ENCODE measurements at regions not wholly inside any gene's neighbourhood (a gene's known extent, or its start where the extent isn't known, plus 50 kb on each side); places are given as distances from the start of the nearest gene placed in this dataset.

GRCh38 chrX:39327705-39328104, 526.4 kb downstream of the MID1IP1 start:
- WGBS, 2 donors (ENCODE audit: low coverage in 1 of 2): 84% methylated on average over 1 of the region's 1 CpG; no CpG with 5 or more reads in 1 of the 2 donors
- no peak for DNase-seq
- no peaks in the 10 kb centered on the region for H3K4me1 ChIP-seq
- H3K36me3 ChIP-seq: no peaks in the 10 kb centered on the region
- H3K27me3 ChIP-seq: no peaks in the 10 kb centered on the region
- no peak overlapping the region for H3K4me3 ChIP-seq
- no peak for TF ChIP-seq POLR2A (IDR thresholded peaks at IDR 0.05)
- TF ChIP-seq POLR2AphosphoS5 (IDR thresholded peaks at IDR 0.05): no peak
- no peak for TF ChIP-seq CTCF (IDR thresholded peaks at IDR 0.05)
- H3K27ac ChIP-seq: no peak overlapping the region
- intact Hi-C loops (cut with DNase I; ENCODE audit: low total_unique reads) (no loop called here), in situ Hi-C loops (cut with MboI; ENCODE audit: low pct_ligation_motif_present in 1 of 4, low pct_unique_long_range_greater_than_20kb in 1 of 4, low sequenced_read_pairs in 3 of 4) (no loop called here)
- H3K9me3 ChIP-seq: no peaks in the 10 kb centered on the region

GRCh38 chrX:39328661-39329060, 527.4 kb downstream of the MID1IP1 start:
- DNase-seq: no peak
- in situ Hi-C loops (cut with MboI; ENCODE audit: low pct_ligation_motif_present in 1 of 4, low pct_unique_long_range_greater_than_20kb in 1 of 4, low sequenced_read_pairs in 3 of 4) (no loop called here), intact Hi-C loops (cut with DNase I; ENCODE audit: low total_unique reads) (no loop called here)
- Histone ChIP-seq H3K27ac (no peak overlapping the region), H3K27me3 (no peaks in the 10 kb centered on the region), H3K4me1 (no peaks in the 10 kb centered on the region), H3K36me3 (no peaks in the 10 kb centered on the region), H3K9me3 (no peaks in the 10 kb centered on the region), H3K4me3 (no peak overlapping the region)
- 73 to 80% methylated on average over 2 to 4 of the region's 4 CpGs for WGBS, 2 donors (ENCODE audit: low coverage in 1 of 2)
- TF ChIP-seq EP300 (IDR thresholded peaks at IDR 0.05; ENCODE audit: low read depth): no peak
- TF ChIP-seq POLR2AphosphoS5 (IDR thresholded peaks at IDR 0.05): no peak
- TF ChIP-seq CTCF (IDR thresholded peaks at IDR 0.05): no peak
- no peak for TF ChIP-seq POLR2A (IDR thresholded peaks at IDR 0.05)

GRCh38 chrX:39331082-39331704, 529.9 kb downstream of the MID1IP1 start:
- WGBS, 2 donors (ENCODE audit: low coverage in 1 of 2): 40 to 57% methylated on average over 1 to 4 of the region's 4 CpGs
- Histone ChIP-seq H3K36me3 (no peaks in the 10 kb centered on the region), H3K27me3 (no peaks in the 10 kb centered on the region), H3K27ac (no peak overlapping the region), H3K4me3 (no peak overlapping the region), H3K9me3 (no peaks in the 10 kb centered on the region), H3K4me1 (peaks cover 0 to 9% (median 3%) of the 10 kb centered on the region in 4 donors)
- TF ChIP-seq POLR2A (IDR thresholded peaks at IDR 0.05): no peak
- no peak for TF ChIP-seq CTCF (IDR thresholded peaks at IDR 0.05)
- no peak for TF ChIP-seq POLR2AphosphoS5 (IDR thresholded peaks at IDR 0.05)
- no peak for TF ChIP-seq EP300 (IDR thresholded peaks at IDR 0.05; ENCODE audit: low read depth)
- in situ Hi-C loops (cut with MboI; ENCODE audit: low pct_ligation_motif_present in 1 of 4, low pct_unique_long_range_greater_than_20kb in 1 of 4, low sequenced_read_pairs in 3 of 4): no loop called here
- intact Hi-C loops (cut with DNase I; ENCODE audit: low total_unique reads): no loop called here
- DNase-seq: no peak

- Histone ChIP-seq H3K36me3 (no peaks in the 10 kb centered on the region), H3K4me3 (no peak overlapping the region), H3K4me1 (peaks cover 4 to 24% (median 7%) of the 10 kb centered on the region in 4 donors), H3K9me3 (no peaks in the 10 kb centered on the region), H3K27me3 (no peaks in the 10 kb centered on the region), H3K27ac (no peak overlapping the region)
- WGBS, 2 donors (ENCODE audit: low coverage in 1 of 2): 78 to 100% methylated on average over 1 to 2 of the region's 2 CpGs
- DNase-seq: no peak
- in situ Hi-C loops (cut with MboI; ENCODE audit: low pct_ligation_motif_present in 1 of 4, low pct_unique_long_range_greater_than_20kb in 1 of 4, low sequenced_read_pairs in 3 of 4): no loop called here
- no peak for TF ChIP-seq POLR2A (IDR thresholded peaks at IDR 0.05)
- TF ChIP-seq CTCF (IDR thresholded peaks at IDR 0.05): no peak
- no peak for TF ChIP-seq EP300 (IDR thresholded peaks at IDR 0.05; ENCODE audit: low read depth)
- no peak for TF ChIP-seq POLR2AphosphoS5 (IDR thresholded peaks at IDR 0.05)
- intact Hi-C loops (cut with DNase I; ENCODE audit: low total_unique reads): no loop called here
Observed at GRCh38 chrX:39333451-39333850, 532.2 kb downstream of the MID1IP1 start.

Data from transverse colon (tissue), 4 donors.